ENCODE measurements at regions not wholly inside any gene's neighbourhood (a gene's known extent, or its start where the extent isn't known, plus 50 kb on each side); places are given as distances from the start of the nearest gene placed in this dataset.

DNA sequence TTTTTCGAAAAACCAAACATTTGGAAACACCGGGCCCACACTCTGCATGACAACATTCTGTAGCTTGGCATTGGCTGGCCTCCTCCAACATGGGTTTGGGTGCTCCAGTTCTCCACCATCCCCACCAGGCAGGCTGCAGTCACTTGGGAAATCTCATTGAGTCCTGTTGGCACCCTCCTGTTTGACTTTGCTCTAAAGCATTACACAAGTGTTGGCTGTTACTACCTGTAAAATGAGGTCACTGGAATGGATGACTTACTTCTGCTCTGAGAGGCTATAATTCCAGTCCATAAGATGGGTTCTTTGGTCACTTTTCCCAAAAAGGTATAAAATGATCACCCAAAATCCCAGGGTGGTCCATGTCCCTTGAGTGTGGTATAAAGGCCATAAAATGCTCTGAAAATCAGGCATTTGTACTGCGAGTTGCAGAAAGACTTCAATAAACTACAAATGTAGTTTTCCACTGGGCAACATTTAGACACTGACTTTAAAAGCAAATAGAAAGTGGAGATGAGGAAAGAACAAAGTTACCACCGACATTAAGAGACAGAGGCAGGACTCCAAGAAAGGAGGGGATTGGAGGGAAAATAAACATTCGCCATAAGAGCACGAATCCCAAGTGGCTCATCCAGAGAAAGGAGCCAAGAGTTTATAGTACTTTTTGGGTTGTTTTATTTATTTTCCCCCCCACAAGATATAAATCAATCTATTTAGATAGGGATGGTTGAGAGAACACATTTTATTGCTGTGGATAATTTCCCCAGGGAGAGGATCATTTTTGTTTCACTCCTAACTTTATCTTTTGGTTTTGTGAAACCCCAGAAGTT is 295.1 kb downstream of the TLE1 start:
- 56 to 64% (median 61%) methylated on average over 6 of the region's 6 CpGs for WGBS, 3 donors
- H3K27me3 ChIP-seq (ENCODE audit: insufficient read depth in 3 of 3, low read length in 2 of 3): no peaks in the 10 kb centered on the region
- peaks cover 24% of the 10 kb centered on the region for H3K4me1 ChIP-seq
- no peak overlapping the region for H3K4me3 ChIP-seq
- H3K9me3 ChIP-seq: no peaks in the 10 kb centered on the region
- H3K36me3 ChIP-seq (ENCODE audit: insufficient read depth in 1 of 2, low read depth in 1 of 2): no peaks in the 10 kb centered on the region
- DNase-seq (no peak), ATAC-seq (peak; percentile 57 to 87 (median 77))
- TF ChIP-seq, protein P1, sequence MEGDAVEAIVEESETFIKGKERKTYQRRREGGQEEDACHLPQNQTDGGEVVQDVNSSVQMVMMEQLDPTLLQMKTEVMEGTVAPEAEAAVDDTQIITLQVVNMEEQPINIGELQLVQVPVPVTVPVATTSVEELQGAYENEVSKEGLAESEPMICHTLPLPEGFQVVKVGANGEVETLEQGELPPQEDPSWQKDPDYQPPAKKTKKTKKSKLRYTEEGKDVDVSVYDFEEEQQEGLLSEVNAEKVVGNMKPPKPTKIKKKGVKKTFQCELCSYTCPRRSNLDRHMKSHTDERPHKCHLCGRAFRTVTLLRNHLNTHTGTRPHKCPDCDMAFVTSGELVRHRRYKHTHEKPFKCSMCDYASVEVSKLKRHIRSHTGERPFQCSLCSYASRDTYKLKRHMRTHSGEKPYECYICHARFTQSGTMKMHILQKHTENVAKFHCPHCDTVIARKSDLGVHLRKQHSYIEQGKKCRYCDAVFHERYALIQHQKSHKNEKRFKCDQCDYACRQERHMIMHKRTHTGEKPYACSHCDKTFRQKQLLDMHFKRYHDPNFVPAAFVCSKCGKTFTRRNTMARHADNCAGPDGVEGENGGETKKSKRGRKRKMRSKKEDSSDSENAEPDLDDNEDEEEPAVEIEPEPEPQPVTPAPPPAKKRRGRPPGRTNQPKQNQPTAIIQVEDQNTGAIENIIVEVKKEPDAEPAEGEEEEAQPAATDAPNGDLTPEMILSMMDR (IDR thresholded peaks at IDR 0.05): no peak
- peak overlapping the region; percentile 47 for H3K27ac ChIP-seq
- intact Hi-C loops (cut with DNase I): no loop called here

DNA sequence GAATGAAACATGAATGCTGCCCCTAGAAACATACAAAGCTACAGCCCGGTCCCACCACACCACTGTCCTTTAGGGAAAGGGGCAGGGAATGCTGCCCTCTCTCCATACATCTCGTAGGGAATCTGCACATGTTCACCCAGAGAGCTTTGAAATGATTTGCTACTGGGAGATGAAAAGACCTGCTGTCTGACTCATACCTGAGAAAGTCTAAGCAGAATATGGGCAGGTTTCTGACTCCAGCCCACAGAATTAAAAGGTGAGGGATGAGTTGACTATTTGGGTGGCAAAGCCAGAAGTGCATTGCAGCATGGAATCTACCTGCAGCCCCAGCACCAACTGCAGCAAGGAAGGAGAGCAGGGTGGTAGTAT is 297.9 kb downstream of the TLE1 start:
- no peak overlapping the region for H3K4me3 ChIP-seq
- TF ChIP-seq, protein P1 (IDR thresholded peaks at IDR 0.05): no peak
- no peaks in the 10 kb centered on the region for H3K27me3 ChIP-seq (ENCODE audit: insufficient read depth in 3 of 3, low read length in 2 of 3)
- H3K36me3 ChIP-seq (ENCODE audit: insufficient read depth in 1 of 2, low read depth in 1 of 2): no peaks in the 10 kb centered on the region
- H3K9me3 ChIP-seq: no peaks in the 10 kb centered on the region
- no peak for DNase-seq
- no peak overlapping the region for H3K27ac ChIP-seq
- intact Hi-C loops (cut with DNase I): no loop called here
- no peak for ATAC-seq
- WGBS, 3 donors: 88 to 100% (median 95%) methylated on average over 2 of the region's 2 CpGs
- peaks cover 13% of the 10 kb centered on the region for H3K4me1 ChIP-seq

DNA sequence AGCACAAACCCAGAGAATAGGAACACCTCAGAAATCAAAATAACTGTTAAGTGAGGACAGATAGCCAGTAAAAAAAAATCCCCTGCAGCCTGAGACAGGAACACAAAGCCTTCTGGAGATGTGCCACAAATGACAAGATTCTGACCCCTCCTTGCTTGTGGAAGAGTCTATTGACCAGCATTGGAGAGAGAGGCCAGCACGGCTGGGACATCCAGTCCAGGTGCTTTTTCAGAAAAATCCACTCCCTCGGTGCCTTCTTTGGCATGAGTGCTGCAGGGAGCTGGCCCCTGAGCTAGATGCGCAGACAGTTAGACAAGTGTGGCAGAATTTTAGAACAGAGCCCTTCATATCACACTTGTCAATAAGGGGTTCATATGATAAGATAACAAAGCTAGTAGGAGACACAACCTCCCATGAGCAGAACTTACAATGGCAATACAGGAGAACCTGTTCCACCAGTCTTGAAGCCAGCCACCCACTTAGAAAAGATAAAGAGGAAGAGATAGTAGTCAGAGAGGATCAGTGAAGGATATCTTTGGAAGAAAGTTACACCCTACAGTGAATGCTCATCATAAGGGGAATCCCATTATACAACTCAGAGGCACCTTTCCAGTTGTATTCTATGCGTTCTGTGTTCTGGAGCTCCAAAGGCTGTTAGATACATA is 298.4 kb downstream of the TLE1 start:
- no peak overlapping the region for H3K4me3 ChIP-seq
- 87 to 91% (median 91%) methylated on average over 4 of the region's 4 CpGs for whole genome bisulfite sequencing, 3 donors
- peaks cover 13% of the 10 kb centered on the region for H3K4me1 ChIP-seq
- ATAC-seq (no peak), DNase-seq (no peak)
- H3K36me3 ChIP-seq (ENCODE audit: insufficient read depth in 1 of 2, low read depth in 1 of 2): no peaks in the 10 kb centered on the region
- TF ChIP-seq, protein P1 (IDR thresholded peaks at IDR 0.05): no peak
- H3K27ac ChIP-seq: no peak overlapping the region
- intact Hi-C loops (cut with DNase I): no loop called here
- H3K27me3 ChIP-seq (ENCODE audit: insufficient read depth in 3 of 3, low read length in 2 of 3): no peaks in the 10 kb centered on the region
- H3K9me3 ChIP-seq: no peaks in the 10 kb centered on the region

DNA sequence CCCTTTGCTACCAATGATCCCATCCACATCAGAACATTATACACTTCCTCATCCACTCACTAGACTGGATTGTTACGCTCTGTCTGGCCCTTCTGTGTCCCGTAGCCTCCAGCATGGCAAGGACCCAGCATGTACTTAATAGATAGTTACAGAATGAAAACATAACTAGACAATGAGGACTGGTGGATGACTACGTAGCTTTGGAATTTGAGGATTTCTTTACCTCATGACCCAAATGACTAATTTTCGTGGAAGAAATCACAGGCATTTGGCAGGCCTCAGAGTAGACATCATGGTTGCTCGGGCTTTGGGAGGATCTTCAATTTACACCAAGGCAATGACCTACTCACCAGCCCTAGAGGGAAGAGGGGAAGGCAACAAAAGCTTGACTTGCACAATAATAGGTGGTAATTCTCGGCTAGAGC is 299.8 kb downstream of the TLE1 start:
- TF ChIP-seq, protein P1 (IDR thresholded peaks at IDR 0.05): no peak
- 65 to 73% (median 72%) methylated on average over 6 of the region's 6 CpGs for WGBS, 3 donors
- ATAC-seq (peak; percentile 27 to 78 (median 35)), DNase-seq (peak in 1 of 2 donors; percentile 49)
- Histone ChIP-seq H3K4me3 (no peak overlapping the region), H3K27ac (no peak overlapping the region), H3K27me3 (ENCODE audit: insufficient read depth in 3 of 3, low read length in 2 of 3) (no peaks in the 10 kb centered on the region), H3K4me1 (peaks cover 7% of the 10 kb centered on the region), H3K9me3 (no peaks in the 10 kb centered on the region), H3K36me3 (ENCODE audit: insufficient read depth in 1 of 2, low read depth in 1 of 2) (no peaks in the 10 kb centered on the region)
- intact Hi-C loops (cut with DNase I): no loop called here
